ENCODE measurements at regions not wholly inside any gene's neighbourhood (a gene's known extent, or its start where the extent isn't known, plus 50 kb on each side); places are given as distances from the start of the nearest gene placed in this dataset.
A peak's percentile ranks its signal among the peaks of the same experiment; 100 is the strongest.
"Not testable (repeated sequence)": the region's sequence is repeated elsewhere in the genome, so short reads cannot be mapped to it uniquely, and the experiment has no call there.

DNA sequence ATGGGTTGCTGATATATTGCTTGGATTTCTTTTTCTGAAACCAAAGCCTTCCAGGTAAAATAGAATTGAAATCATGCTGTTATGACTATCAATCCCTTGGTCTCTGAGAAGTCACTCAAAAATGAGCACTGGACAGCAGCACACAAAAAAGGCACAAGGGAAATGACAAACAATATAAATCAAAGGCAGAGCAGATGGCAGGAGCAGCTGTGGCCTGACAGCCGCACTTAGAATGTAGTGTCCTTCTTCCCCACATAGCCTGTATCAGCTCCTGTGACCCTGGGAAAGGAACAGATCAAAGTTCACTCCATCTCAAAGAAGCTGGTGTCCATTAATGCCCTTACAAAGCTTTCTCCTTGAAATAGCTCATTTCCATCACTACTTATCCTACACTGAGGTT is 326.7 kb downstream of the SUCLG1 start:
- H3K4me3 ChIP-seq, result no peak overlapping the region
- TF ChIP-seq, protein P1, sequence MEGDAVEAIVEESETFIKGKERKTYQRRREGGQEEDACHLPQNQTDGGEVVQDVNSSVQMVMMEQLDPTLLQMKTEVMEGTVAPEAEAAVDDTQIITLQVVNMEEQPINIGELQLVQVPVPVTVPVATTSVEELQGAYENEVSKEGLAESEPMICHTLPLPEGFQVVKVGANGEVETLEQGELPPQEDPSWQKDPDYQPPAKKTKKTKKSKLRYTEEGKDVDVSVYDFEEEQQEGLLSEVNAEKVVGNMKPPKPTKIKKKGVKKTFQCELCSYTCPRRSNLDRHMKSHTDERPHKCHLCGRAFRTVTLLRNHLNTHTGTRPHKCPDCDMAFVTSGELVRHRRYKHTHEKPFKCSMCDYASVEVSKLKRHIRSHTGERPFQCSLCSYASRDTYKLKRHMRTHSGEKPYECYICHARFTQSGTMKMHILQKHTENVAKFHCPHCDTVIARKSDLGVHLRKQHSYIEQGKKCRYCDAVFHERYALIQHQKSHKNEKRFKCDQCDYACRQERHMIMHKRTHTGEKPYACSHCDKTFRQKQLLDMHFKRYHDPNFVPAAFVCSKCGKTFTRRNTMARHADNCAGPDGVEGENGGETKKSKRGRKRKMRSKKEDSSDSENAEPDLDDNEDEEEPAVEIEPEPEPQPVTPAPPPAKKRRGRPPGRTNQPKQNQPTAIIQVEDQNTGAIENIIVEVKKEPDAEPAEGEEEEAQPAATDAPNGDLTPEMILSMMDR (IDR thresholded peaks at IDR 0.05; ENCODE audit: control extremely low read depth, extremely low read depth), result no peak
- DNase-seq (peak in 2 of 3 donors; percentile 23 to 39), ATAC-seq (ENCODE audit: insufficient read depth, low FRiP score) (no peak)
- H3K27me3 ChIP-seq (ENCODE audit: control insufficient read depth in 3 of 3, insufficient read depth in 3 of 3, low read length in 2 of 3), result no peaks in the 10 kb centered on the region
- H3K27ac ChIP-seq (ENCODE audit: low read depth in 1 of 2, low read length in 1 of 2), result no peak overlapping the region
- no peaks in the 10 kb centered on the region for H3K36me3 ChIP-seq (ENCODE audit: control insufficient read depth in 4 of 4, insufficient read depth in 4 of 4, low read length in 4 of 4)
- no peaks in the 10 kb centered on the region for H3K9me3 ChIP-seq (ENCODE audit: control insufficient read depth in 4 of 4, insufficient read depth in 3 of 4, low read length in 3 of 4)
- H3K4me1 ChIP-seq (ENCODE audit: control insufficient read depth in 5 of 5, insufficient read depth in 5 of 5, low read length in 5 of 5), result peaks cover 0 to 24% (median 0%) of the 10 kb centered on the region in 5 donors
- no peak overlapping the region for H3K9ac ChIP-seq (ENCODE audit: insufficient read depth in 1 of 2, low read length in 2 of 2)
- 50 to 71% methylated on average over 1 of the region's 1 CpG for WGBS, 2 donors

DNA sequence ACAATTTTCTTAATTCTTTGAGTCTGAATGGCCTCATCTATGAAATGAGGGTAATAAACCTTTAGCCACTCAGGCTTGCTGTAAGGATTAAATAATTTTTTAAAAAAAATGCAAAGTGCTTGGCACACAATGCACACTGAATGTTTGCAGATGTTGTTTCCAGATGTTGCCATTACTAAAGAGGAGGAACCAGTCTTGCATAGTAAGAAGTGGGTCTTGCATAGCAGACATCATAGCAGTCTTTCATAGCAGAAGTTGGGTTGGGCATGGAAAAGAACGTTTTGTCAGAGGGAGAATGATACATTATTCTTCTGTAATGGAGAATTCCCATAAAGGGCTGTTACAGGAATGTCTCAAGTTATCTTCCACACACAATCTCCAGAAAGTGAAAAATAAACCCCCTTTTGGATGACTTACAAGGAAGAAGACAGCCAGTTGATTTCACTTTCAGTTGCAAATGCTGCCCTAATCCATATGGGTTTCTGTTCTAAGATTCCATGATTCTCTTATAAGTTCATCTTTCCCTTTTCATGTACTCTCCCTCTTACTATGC is 327.7 kb downstream of the SUCLG1 start:
- H3K9ac ChIP-seq (ENCODE audit: insufficient read depth in 1 of 2, low read length in 2 of 2), result no peak overlapping the region
- no peaks in the 10 kb centered on the region for H3K27me3 ChIP-seq (ENCODE audit: control insufficient read depth in 3 of 3, insufficient read depth in 3 of 3, low read length in 2 of 3)
- 48 to 54% methylated on average over 1 of the region's 1 CpG for WGBS, 2 donors
- no peak overlapping the region for H3K27ac ChIP-seq (ENCODE audit: low read depth in 1 of 2, low read length in 1 of 2)
- no peak overlapping the region for H3K4me3 ChIP-seq
- TF ChIP-seq, protein P1 (IDR thresholded peaks at IDR 0.05; ENCODE audit: control extremely low read depth, extremely low read depth), result no peak
- no peaks in the 10 kb centered on the region for H3K9me3 ChIP-seq (ENCODE audit: control insufficient read depth in 4 of 4, insufficient read depth in 3 of 4, low read length in 3 of 4)
- ATAC-seq (ENCODE audit: insufficient read depth, low FRiP score) (no peak), DNase-seq (peak in 2 of 3 donors; percentile 30 to 31)
- H3K4me1 ChIP-seq (ENCODE audit: control insufficient read depth in 5 of 5, insufficient read depth in 5 of 5, low read length in 5 of 5), result peaks cover 0 to 16% (median 0%) of the 10 kb centered on the region in 5 donors
- no peaks in the 10 kb centered on the region for H3K36me3 ChIP-seq (ENCODE audit: control insufficient read depth in 4 of 4, insufficient read depth in 4 of 4, low read length in 4 of 4)

DNA sequence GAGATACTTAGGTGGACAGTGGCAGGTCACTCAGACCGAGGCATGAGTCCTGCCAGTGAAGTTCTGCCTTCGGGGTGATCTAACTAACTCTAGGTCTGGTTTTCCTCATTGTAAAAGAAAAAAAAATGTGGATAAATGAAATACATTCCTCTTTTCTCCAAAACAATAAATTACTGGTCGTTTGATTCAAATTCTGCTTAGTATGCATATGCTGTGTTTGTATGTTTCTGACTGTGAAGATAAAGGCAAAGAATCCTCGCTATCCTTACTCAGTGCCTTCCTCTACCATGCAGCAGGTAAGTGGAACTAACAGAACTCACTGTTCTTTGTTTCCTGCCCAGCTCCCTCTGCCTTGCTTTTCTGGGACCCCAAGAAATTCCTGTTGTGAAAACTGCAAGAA is 330.1 kb downstream of the SUCLG1 start:
- no peak overlapping the region for H3K4me3 ChIP-seq
- no peak for DNase-seq
- ATAC-seq (ENCODE audit: insufficient read depth, low FRiP score), result no peak
- no peaks in the 10 kb centered on the region for H3K27me3 ChIP-seq (ENCODE audit: control insufficient read depth in 3 of 3, insufficient read depth in 3 of 3, low read length in 2 of 3)
- 66 to 83% methylated on average over 4 of the region's 4 CpGs for WGBS, 2 donors
- TF ChIP-seq, protein P1 (IDR thresholded peaks at IDR 0.05; ENCODE audit: control extremely low read depth, extremely low read depth), result no peak
- no peaks in the 10 kb centered on the region for H3K9me3 ChIP-seq (ENCODE audit: control insufficient read depth in 4 of 4, insufficient read depth in 3 of 4, low read length in 3 of 4)
- no peaks in the 10 kb centered on the region for H3K36me3 ChIP-seq (ENCODE audit: control insufficient read depth in 4 of 4, insufficient read depth in 4 of 4, low read length in 4 of 4)
- no peak overlapping the region for H3K27ac ChIP-seq (ENCODE audit: low read depth in 1 of 2, low read length in 1 of 2)
- H3K4me1 ChIP-seq (ENCODE audit: control insufficient read depth in 5 of 5, insufficient read depth in 5 of 5, low read length in 5 of 5), result peaks cover 0 to 16% (median 0%) of the 10 kb centered on the region in 5 donors
- H3K9ac ChIP-seq (ENCODE audit: insufficient read depth in 1 of 2, low read length in 2 of 2), result no peak overlapping the region

DNA sequence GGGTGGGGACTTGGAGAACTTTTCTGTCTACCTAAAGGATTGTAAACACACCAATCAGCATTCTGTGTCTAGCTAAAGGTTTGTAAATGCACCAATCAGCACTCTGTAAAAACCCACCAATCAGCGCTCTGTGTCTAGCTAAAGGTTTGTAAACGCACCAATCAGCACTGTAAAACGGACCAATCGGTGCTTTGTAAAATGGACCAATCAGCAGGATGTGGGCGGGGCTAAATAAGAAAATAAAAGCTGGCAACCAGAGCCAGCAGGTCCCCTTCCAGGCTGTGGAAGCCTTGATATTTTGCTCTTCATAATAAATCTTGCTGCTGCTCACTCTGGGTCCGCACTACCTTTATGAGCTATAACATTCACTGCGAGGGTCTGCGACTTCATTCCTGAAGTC is 331.3 kb downstream of the SUCLG1 start:
- not testable (repeated sequence) for H3K27ac ChIP-seq (ENCODE audit: low read depth in 1 of 2, low read length in 1 of 2); H3K9me3 ChIP-seq (ENCODE audit: control insufficient read depth in 4 of 4, insufficient read depth in 3 of 4, low read length in 3 of 4); H3K9ac ChIP-seq (ENCODE audit: insufficient read depth in 1 of 2, low read length in 2 of 2); H3K27me3 ChIP-seq (ENCODE audit: control insufficient read depth in 3 of 3, insufficient read depth in 3 of 3, low read length in 2 of 3); H3K4me3 ChIP-seq; ATAC-seq (ENCODE audit: insufficient read depth, low FRiP score); H3K36me3 ChIP-seq (ENCODE audit: control insufficient read depth in 4 of 4, insufficient read depth in 4 of 4, low read length in 4 of 4); DNase-seq
- H3K4me1 ChIP-seq (ENCODE audit: control insufficient read depth in 5 of 5, insufficient read depth in 5 of 5, low read length in 5 of 5), result peaks cover 0 to 16% (median 0%) of the 10 kb centered on the region in 5 donors
- 93 to 95% methylated on average over 8 of the region's 8 CpGs for whole genome bisulfite sequencing, 2 donors
